HG03060 (cell line): ENCODE measurements at regions not wholly inside any gene's neighbourhood (a gene's known extent, or its start where the extent isn't known, plus 50 kb on each side); places are given as distances from the start of the nearest gene placed in this dataset.
"Not testable (repeated sequence)": the region's sequence is repeated elsewhere in the genome, so short reads cannot be mapped to it uniquely, and the experiment has no call there.

Experiments used
- ATAC-seq: cut with Tn5 transposase; IDR thresholded peaks from one replicate; pipeline ENCODE4 v1.9.1; 2021; ENCODE audit warnings: low read depth, moderate number of reproducible peaks; ENCODE audit not compliant: unreplicated experiment

- no peak for ATAC-seq
These were observed 695.7 kb upstream of the ATXN7L3B start for GRCh38 chr12:73841963-73842362.

GRCh38 chr12:73863546-73863945 is 674.1 kb upstream of the ATXN7L3B start:
- ATAC-seq = no peak

DNA sequence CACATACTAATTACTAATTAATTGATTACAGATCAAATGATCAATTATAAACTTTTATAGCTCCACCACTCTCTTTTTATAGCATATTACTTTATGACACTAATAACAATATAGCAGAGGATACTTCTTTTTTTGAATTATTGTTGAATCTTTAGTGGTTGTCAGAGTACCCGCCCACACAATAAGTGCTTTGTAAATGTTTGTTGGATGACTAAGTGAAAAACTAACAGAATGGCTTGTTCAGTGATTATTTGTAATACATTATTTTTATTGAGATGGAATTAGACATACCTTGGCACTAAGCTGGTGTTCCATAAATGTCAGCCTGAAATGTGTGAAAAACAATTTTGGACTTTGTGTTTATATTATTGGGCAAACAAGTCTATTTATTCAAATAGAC is 670.5 kb upstream of the ATXN7L3B start:
- no peak for ATAC-seq

- not testable (repeated sequence) for ATAC-seq
These were observed 660.3 kb upstream of the ATXN7L3B start for GRCh38 chr12:73877291-73877690.

DNA sequence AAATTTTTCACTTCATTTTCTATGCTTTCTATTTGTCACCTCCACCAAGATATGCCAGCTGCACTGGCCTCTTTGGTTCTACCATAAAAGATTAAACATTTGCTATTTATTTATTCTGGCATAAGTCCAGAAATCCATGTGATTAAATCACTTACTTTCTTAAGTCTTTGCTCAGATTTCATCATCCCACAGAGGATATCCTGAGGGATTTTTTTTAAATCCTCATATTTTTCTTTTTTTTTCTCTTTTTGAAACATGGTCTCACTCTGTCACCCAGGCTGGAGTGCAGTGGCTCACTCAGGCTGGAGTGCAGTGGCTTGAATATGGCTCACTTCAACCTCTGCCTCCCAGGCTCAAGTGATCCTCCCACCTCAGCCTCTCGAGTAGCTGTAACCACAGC is 645.4 kb upstream of the ATXN7L3B start:
- no peak for ATAC-seq

GRCh38 chr12:73898645-73899044 is 639.0 kb upstream of the ATXN7L3B start:
- no peak for ATAC-seq

- no peak for ATAC-seq
These were observed 635.4 kb upstream of the ATXN7L3B start for GRCh38 chr12:73902260-73902659.

- no peak for ATAC-seq
These were observed 630.9 kb upstream of the ATXN7L3B start for GRCh38 chr12:73906757-73907156.

DNA sequence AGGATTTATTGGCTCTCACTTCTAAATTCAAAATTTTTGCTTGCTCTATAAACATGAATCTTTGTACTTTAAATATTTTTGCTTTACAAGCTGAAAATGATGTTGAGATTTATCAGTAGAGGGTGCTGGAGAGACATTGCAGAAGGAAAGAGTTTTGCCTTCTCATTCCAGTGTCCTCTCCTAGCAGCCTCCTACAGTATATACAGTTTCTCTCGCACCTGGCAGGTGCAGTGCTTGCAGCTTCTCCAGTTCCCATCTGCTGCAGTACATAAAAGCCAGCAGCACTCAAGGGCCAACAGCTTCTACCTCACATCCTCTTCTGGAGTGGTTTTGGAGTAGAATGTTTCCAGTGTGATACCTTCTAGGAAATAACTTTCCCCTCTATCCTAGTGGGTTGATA is 601.8 kb upstream of the ATXN7L3B start:
- ATAC-seq = no peak

DNA sequence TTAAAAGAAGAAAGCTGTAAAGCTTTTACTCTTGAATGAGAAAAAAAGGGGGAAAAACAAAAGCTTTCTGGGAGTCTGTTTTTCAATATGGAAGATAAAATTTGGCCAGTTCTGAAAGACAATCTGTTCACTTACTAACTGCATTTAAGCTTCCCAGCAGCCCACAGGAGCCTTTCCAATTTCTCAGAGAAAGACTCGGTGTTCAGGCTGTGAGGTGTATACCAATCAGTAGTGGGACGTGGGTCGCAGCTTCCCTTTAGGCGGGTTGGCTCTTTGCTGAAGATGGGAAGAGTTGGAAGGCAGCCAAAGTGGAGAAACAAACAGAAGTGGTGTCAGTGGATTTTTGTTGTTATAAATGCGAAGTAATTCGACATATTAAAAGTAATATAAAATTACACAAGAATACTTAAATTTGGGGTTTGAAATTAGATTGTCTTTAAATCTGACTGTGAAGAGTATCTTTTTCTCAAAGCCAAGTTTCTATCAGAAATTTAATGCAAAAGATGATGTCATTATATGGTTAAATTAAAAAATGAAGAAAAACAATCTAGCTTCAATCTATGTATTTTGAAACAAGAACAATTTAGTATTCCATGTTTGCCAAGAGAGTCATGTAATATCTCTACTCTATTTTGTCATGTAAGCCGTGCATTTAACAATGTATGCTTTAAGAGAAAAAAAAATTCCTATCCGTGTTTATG is 590.2 kb upstream of the ATXN7L3B start:
- no peak for ATAC-seq

DNA sequence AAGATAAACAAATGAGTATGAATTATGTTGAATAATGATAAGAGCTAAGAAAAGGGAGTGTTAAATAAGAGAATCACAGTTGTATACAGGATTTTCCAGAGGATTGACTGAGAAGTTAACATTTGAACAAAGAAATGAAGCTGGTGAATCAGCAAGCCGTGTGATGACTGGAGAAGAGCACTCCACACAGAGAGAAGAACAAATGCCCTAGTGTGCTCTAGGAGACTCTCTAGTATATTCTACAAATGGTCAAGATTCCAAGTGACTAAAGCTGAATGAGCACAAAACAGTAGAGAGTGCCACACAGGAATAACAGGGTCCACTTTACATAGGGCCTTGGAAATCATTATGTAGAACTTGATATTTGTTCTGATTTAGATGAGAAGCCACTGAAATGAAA is 587.1 kb upstream of the ATXN7L3B start:
- no peak for ATAC-seq

DNA sequence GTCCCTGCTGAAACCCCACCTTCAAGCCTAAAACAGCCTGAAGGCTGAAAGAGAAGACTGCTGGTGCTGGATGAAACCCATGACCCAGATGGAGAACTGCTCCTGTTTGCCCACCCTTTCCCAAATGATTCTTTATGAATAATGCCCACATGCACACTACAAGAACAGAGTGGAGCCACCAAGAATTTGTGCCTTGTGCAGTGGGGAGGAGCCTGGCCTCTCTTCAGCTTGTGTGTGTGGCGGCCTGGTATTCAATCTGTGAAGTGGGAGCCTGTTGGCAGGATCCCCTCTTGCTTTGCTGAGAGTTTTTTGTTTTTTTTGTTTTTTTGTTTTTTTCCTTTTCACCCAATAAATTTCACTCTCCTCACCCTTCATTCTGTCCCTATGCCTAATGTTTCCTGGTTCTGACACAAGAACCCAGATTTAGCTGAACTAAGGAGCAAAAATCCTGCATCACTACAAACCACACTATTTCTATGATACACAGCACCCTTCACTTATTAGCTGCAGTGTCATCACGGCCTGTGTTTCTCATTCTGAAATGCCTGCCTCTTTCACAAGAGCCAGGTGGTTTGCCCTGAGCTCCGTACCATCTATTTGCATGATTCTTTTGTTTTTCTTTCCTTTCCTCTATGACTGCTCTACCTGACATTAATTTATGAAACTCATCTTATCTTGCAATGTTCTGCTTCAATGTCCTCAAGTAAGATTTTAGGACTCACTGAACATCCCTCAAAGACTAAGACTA is 585.5 kb upstream of the ATXN7L3B start:
- no peak for ATAC-seq

GRCh38 chr12:73964641-73965040 is 573.0 kb upstream of the ATXN7L3B start:
- ATAC-seq = no peak

GRCh38 chr12:73973486-73973885 is 564.1 kb upstream of the ATXN7L3B start:
- ATAC-seq = no peak

- ATAC-seq = no peak
These were observed 553.1 kb upstream of the ATXN7L3B start for GRCh38 chr12:73984552-73984951.

DNA sequence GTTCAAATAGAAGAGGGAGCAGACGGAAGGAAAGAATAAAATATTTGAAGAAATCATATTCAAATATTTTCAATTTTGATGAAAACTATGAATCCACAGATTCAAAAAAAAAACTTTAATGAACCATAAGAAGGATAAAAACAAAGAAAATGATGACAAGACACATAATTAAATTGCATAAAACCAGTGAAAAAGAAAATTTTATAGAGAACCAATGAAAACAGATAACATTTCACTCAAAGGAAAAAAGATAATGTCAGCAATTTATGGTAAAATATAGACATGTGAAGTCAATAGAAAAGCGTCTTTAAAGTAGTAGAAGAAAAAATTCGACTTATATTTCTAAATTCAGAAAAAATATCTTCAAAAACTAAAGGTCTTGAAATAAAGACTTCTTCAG is 546.5 kb upstream of the ATXN7L3B start:
- no peak for ATAC-seq

DNA sequence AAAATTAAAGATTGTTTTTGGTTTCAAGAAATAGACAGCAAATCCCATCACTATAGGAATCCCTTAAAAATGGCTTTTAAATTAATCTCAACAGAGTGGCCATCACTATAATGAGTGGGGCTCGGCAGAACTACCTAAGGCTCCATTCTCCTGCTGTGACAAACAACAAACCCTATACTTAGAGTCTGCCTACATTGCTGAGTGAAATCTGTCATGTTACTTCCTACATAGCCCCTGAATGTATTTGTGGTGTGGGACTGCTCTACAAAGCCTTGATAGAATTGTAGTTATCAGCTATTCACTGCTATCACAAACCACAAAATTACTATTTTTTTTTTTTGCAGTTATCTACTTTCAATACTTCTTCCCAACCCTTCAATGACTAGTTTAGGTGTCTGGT is 538.7 kb upstream of the ATXN7L3B start:
- no peak for ATAC-seq

DNA sequence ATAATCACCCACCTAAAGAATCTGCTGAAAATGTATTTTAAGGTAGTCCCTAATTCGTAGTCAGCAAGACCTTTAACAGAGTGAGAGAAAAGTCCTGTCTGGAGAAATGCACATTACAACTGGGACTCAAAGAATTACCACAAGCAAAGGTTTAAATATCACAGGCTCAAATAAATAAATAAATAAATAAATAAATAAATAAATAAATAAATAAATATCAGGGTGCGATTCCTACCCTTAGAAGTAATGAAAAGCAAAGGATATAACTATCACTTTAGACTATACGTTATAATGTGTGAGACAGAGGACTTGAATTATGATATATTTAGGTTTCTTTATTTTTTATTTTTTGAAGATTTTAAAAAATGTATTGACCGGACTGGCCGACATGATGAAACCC is 522.5 kb upstream of the ATXN7L3B start:
- ATAC-seq = no peak

DNA sequence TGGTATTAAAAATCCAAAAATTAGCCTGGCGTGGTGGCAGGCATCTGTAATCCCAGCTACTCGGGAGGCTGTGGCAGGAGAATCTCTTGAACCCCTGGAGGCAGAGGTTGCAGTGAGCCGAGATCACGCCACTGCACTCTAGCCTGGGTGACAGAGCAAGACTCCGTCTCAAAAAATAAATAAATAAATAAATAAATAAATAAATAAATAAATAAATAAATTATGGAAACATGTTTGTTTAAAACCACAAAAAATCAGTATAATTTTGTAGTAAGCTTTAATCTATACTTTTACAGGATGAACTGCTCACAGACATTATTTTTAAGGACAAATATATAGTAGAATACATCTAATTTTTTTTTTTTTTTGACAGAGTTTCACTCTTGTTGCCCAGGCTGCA is 521.3 kb upstream of the ATXN7L3B start:
- ATAC-seq = not testable (repeated sequence)

DNA sequence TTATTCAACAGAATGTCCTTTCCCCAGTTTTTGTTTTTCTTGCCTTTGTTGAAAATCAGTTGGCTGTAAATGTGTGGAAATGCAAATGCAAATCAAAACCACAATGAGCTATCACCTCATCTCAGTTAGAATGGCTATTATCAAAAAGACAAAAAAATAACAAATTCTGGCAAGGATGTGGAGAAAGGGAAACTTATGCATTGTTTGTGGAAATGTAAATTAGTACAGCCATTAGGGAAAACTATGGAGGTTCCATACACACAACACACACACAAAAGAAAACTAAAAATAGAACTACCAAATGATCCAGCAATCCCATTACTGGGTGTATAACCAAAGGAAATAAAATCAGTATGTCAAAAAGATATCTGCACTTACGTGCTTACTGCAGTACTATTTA is 518.8 kb upstream of the ATXN7L3B start:
- ATAC-seq = no peak

DNA sequence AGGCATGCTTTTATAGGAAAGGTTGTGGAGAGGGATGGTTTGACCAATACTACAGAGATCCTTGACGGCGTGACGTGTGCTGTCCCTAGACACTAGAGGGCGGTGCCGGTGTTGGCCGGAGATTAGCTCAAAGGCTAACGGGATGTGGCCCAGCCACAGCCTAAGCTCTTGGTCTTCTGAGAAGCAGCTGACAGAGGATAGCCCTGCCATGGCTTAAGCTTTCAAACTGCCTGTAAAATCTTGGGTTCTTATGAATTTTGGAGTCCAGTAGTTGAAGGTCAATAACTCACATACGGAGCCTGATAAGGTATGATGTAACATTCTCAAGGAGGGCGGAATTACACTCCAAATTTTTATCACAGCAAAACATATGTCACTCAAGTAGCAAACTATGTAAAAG is 515.7 kb upstream of the ATXN7L3B start:
- peak; percentile 97 for ATAC-seq

GRCh38 chr12:74031045-74031444 is 506.6 kb upstream of the ATXN7L3B start:
- ATAC-seq = no peak
